CD4-positive, alpha-beta T cell (primary cell): ENCODE measurements at regions not wholly inside any gene's neighbourhood (a gene's known extent, or its start where the extent isn't known, plus 50 kb on each side); places are given as distances from the start of the nearest gene placed in this dataset.

Experiments used
- ATAC-seq: fragments of 200-7000 bp; cut with Tn5 transposase; one replicate; pipeline ENCODE4 v1.10.0; 2022; ENCODE audit warnings: mild to moderate bottlenecking; ENCODE audit not compliant: poor library complexity
- CTCF ChIA-PET: fragments of 350-600 bp; sonication (Branson Sonifier 250); formaldehyde crosslinking; loops from one replicate; lab custom pipeline; 2021; ENCODE audit warnings: antibody characterized with exemption, inconsistent platforms; lab: Charles Lee
- POLR2A ChIA-PET: fragments of 350-600 bp; sonication (Branson Sonifier 250); formaldehyde crosslinking; loops from one replicate; lab custom pipeline; 2021; ENCODE audit warnings: antibody characterized with exemption, inconsistent platforms; lab: Charles Lee
- DNase-seq, 14 experiments: peaks; one replicate each; pipeline ENCODE4 v3.0.0-alpha.2; 2013 to 2020; ENCODE audit warnings: mixed read lengths in 2 of 14
- H3K27ac ChIP-seq, 2 donors: one replicate each; pipeline versions ENCODE4 v1.5.1 to v1.7.0; 2013; ENCODE audit warnings: low read length in 2 of 2, low read depth in 1 of 2, mild to moderate bottlenecking in 1 of 2
- H3K27me3 ChIP-seq, 2 experiments: 1 replicate in 1 of 2; 2 replicates in 1 of 2; pipeline versions ENCODE4 v1.6.1 to v1.7.0; 2013; ENCODE audit warnings: low read length in 2 of 2, control low read depth in 1 of 2, mild to moderate bottlenecking in 1 of 2, moderate library complexity in 1 of 2; ENCODE audit not compliant: insufficient read depth in 2 of 2, control insufficient read depth in 1 of 2
- H3K36me3 ChIP-seq: one replicate; pipeline ENCODE4 v1.6.1; 2013; ENCODE audit warnings: low read length, control low read depth; ENCODE audit not compliant: insufficient read depth
- H3K4me1 ChIP-seq: one replicate; pipeline ENCODE4 v1.6.1; 2013; ENCODE audit warnings: low read length, control low read depth; ENCODE audit not compliant: insufficient read depth
- H3K4me3 ChIP-seq: one replicate; pipeline ENCODE4 v1.5.1; 2013; ENCODE audit warnings: mild to moderate bottlenecking, low read length, moderate library complexity
- H3K9me3 ChIP-seq, 2 experiments: 1 replicate in 1 of 2; 2 replicates in 1 of 2; pipeline versions ENCODE4 v1.6.1 to v1.7.0; 2013; ENCODE audit warnings: low read length in 2 of 2, mild to moderate bottlenecking in 2 of 2, control low read depth in 1 of 2, moderate library complexity in 1 of 2; ENCODE audit not compliant: control insufficient read depth in 1 of 2, insufficient read depth in 1 of 2
- H3K27ac Mint-ChIP-seq: one replicate; pipeline ENCODE4 v1.8.0; 2020; ENCODE audit warnings: mixed read lengths
- H3K27me3 Mint-ChIP-seq: one replicate; pipeline ENCODE4 v1.8.0; 2021; ENCODE audit warnings: mixed read lengths
- H3K36me3 Mint-ChIP-seq: one replicate; pipeline ENCODE4 v1.8.0; 2021; ENCODE audit warnings: low read depth, mixed read lengths
- H3K4me1 Mint-ChIP-seq: one replicate; pipeline ENCODE4 v1.8.0; 2021; ENCODE audit warnings: low read depth, mixed read lengths
- H3K4me3 Mint-ChIP-seq: one replicate; pipeline ENCODE4 v1.8.0; 2020; ENCODE audit warnings: mild to moderate bottlenecking, mixed read lengths
- H3K9me3 Mint-ChIP-seq: one replicate; pipeline ENCODE4 v1.8.0; 2020; ENCODE audit warnings: mixed read lengths
- intact Hi-C, 2 experiments: fragments of 100-400 bp; cut with DNase I in 1 of 2; cut with micrococcal nuclease in 1 of 2; formaldehyde crosslinking; loops; one replicate each; pipeline versions ENCODE4 v1.15.1 to v1.9.0; 2023 to 2025; cut with DNase I, micrococcal nuclease
- TF ChIP-seq, protein P1 (sequence below): fragments of 200-600 bp; IDR thresholded peaks from one replicate; pipeline ENCODE4 v1.8.0; 2022; ENCODE audit warnings: antibody characterized with exemption, mild to moderate bottlenecking

DNA sequence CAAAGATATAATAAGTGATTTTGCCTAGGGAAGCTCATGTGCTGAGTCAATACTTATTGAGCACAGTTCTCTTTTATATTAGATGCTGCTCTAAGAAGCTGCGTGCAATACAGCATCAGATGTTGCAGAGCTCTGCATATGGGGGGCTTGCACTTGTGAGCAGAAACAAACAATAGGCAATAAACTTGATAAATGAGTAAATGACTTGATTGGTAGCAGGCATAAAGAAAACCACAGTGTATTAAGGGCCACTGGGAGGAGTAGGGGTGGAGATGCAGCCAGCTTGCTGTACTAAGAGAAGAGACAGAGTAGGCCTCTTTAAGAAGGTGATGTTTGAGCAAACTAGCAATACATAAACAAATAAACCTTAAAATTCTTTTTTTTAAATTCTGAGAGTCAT lies 598.5 kb upstream of the ADAMTS5 start:
- H3K27me3 ChIP-seq: no peaks in the 10 kb centered on the region
- H3K9me3 ChIP-seq: no peaks in the 10 kb centered on the region
- H3K4me1 Mint-ChIP-seq: no peaks in the 10 kb centered on the region
- no peak overlapping the region for H3K27ac Mint-ChIP-seq
- intact Hi-C loops: no loop called here
- TF ChIP-seq, protein P1, sequence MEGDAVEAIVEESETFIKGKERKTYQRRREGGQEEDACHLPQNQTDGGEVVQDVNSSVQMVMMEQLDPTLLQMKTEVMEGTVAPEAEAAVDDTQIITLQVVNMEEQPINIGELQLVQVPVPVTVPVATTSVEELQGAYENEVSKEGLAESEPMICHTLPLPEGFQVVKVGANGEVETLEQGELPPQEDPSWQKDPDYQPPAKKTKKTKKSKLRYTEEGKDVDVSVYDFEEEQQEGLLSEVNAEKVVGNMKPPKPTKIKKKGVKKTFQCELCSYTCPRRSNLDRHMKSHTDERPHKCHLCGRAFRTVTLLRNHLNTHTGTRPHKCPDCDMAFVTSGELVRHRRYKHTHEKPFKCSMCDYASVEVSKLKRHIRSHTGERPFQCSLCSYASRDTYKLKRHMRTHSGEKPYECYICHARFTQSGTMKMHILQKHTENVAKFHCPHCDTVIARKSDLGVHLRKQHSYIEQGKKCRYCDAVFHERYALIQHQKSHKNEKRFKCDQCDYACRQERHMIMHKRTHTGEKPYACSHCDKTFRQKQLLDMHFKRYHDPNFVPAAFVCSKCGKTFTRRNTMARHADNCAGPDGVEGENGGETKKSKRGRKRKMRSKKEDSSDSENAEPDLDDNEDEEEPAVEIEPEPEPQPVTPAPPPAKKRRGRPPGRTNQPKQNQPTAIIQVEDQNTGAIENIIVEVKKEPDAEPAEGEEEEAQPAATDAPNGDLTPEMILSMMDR: no peak
- H3K27ac ChIP-seq: no peak overlapping the region
- H3K36me3 ChIP-seq: no peaks in the 10 kb centered on the region
- CTCF ChIA-PET: no interaction called here
- no peak overlapping the region for H3K4me3 Mint-ChIP-seq
- H3K4me3 ChIP-seq: no peak overlapping the region
- POLR2A ChIA-PET: no interaction called here
- H3K4me1 ChIP-seq: no peaks in the 10 kb centered on the region
- H3K27me3 Mint-ChIP-seq: no peaks in the 10 kb centered on the region
- no peak for DNase-seq
- no peak for ATAC-seq
- H3K9me3 Mint-ChIP-seq: no peaks in the 10 kb centered on the region
- H3K36me3 Mint-ChIP-seq: no peaks in the 10 kb centered on the region

DNA sequence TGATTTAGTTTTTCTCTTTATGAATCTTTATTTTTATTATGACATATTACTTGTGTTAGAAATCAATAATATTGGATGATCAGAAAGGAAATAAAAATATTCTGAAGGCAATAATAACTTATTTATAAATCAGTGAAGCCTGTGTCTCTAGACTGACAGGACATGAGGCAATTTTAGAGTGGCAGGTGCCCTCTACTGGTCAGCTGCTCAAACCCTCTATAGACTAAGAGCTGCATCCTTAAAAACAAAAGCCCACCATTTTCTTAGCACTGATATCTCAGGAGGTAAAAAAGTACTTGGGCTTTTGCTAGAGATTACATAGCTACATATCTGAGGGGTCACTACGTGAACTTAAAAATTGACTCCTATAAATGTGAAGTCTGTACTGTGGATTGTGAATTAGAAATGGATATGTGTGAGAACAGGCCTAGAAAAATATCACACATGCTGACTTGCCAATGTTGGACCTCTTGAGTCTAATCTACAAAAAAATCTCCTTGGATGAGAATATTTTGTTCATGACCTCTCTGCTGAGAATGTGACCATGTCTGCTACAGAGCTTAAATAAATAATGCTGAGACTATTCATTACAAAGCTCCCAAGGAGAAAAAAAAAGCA lies 597.9 kb upstream of the ADAMTS5 start:
- Mint-ChIP-seq H3K9me3 (no peaks in the 10 kb centered on the region), H3K27ac (no peak overlapping the region), H3K4me3 (no peak overlapping the region), H3K27me3 (no peaks in the 10 kb centered on the region), H3K4me1 (no peaks in the 10 kb centered on the region), H3K36me3 (no peaks in the 10 kb centered on the region)
- Histone ChIP-seq H3K4me3 (no peak overlapping the region), H3K27me3 (no peaks in the 10 kb centered on the region), H3K27ac (no peak overlapping the region), H3K36me3 (no peaks in the 10 kb centered on the region), H3K9me3 (no peaks in the 10 kb centered on the region), H3K4me1 (no peaks in the 10 kb centered on the region)
- intact Hi-C loops: no loop called here
- DNase-seq (no peak), ATAC-seq (no peak)
- CTCF ChIA-PET: no interaction called here
- TF ChIP-seq, protein P1: no peak
- POLR2A ChIA-PET: no interaction called here

DNA sequence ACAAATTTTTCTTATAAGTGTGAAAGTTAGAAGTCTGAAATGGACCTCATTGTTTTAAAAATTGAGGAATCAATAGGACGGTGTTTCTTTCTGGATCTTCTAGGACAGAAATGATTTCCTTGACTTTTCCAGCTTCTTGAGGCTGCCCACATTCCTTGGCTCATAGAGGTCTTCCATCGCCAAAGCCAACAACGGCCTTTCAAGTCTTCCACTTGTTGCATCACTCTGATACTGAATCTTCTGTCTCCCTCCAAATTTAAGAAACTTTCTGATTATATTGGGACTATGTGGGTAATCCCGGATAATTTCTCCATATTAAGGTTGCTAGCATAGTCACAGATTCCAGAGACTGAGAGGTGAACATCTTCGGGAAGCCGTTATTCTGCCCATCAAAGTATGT lies 595.4 kb upstream of the ADAMTS5 start:
- Histone ChIP-seq H3K9me3 (no peaks in the 10 kb centered on the region), H3K4me1 (no peaks in the 10 kb centered on the region), H3K27me3 (no peaks in the 10 kb centered on the region), H3K4me3 (no peak overlapping the region), H3K36me3 (no peaks in the 10 kb centered on the region), H3K27ac (no peak overlapping the region)
- H3K27me3 Mint-ChIP-seq: no peaks in the 10 kb centered on the region
- no peaks in the 10 kb centered on the region for H3K36me3 Mint-ChIP-seq
- no peak overlapping the region for H3K4me3 Mint-ChIP-seq
- TF ChIP-seq, protein P1: no peak
- H3K4me1 Mint-ChIP-seq: no peaks in the 10 kb centered on the region
- peaks cover 2% of the 10 kb centered on the region for H3K9me3 Mint-ChIP-seq
- intact Hi-C loops: no loop called here
- no peak for DNase-seq
- ATAC-seq: no peak
- POLR2A ChIA-PET: no interaction called here
- CTCF ChIA-PET: no interaction called here
- no peak overlapping the region for H3K27ac Mint-ChIP-seq
